Tibial artery (tissue), 4 donors: ENCODE measurements at regions not wholly inside any gene's neighbourhood (a gene's known extent, or its start where the extent isn't known, plus 50 kb on each side); places are given as distances from the start of the nearest gene placed in this dataset.

Experiments
- DNase-seq, 2 donors: peaks; one replicate each; pipeline ENCODE4 v3.0.0-alpha.2; 2019
- H3K27ac ChIP-seq, 2 donors: fragments of 200-600 bp; sonication (generic) in 1 of 2; 1 replicate in 1 of 2; 2 replicates in 1 of 2; pipeline ENCODE4 v1.5.1; 2018 to 2019; ENCODE audit warnings: mild to moderate bottlenecking in 1 of 2
- H3K27me3 ChIP-seq, 2 donors: fragments of 200-600 bp; sonication (generic) in 1 of 2; one replicate each; pipeline versions ENCODE4 v1.5.1 to v1.6.0; 2016 to 2019
- H3K36me3 ChIP-seq, 3 donors: fragments of 200-600 bp; sonication (generic) in 2 of 3; one replicate each; pipeline ENCODE4 v1.5.1; 2016 to 2019; ENCODE audit warnings: mild to moderate bottlenecking in 2 of 3
- H3K4me1 ChIP-seq, 4 donors: fragments of 200-600 bp; sonication (generic) in 2 of 4; 1 replicate in 3 of 4; 2 replicates in 1 of 4; pipeline ENCODE4 v1.5.1; 2016 to 2019
- H3K4me3 ChIP-seq, 2 donors: fragments of 200-600 bp; sonication (generic) in 1 of 2; 1 replicate in 1 of 2; 2 replicates in 1 of 2; pipeline ENCODE4 v1.5.1; 2018 to 2019; ENCODE audit warnings: mild to moderate bottlenecking in 2 of 2
- H3K9me3 ChIP-seq, 3 donors: fragments of 200-600 bp; sonication (generic) in 1 of 3; one replicate each; pipeline ENCODE4 v1.5.1; 2016 to 2019
- CTCF ChIP-seq, 2 experiments: fragments of 200-600 bp in 1 of 2; fragments of 450-650 bp in 1 of 2; IDR thresholded peaks; one replicate each; pipeline ENCODE4 v1.5.1; 2017 to 2019; ENCODE audit warnings: antibody characterized with exemption in 2 of 2, mild to moderate bottlenecking in 1 of 2, moderate library complexity in 1 of 2
- intact Hi-C: fragments of 100-400 bp; cut with DNase I; formaldehyde crosslinking; loops from one replicate; pipeline ENCODE4 v1.15.0; 2023; ENCODE audit warnings: low total_unique reads

GRCh38 chr1:213560226-213560625 lies 427.5 kb upstream of the PROX1 start:
- TF ChIP-seq CTCF (IDR thresholded peaks at IDR 0.05) = no peak
- H3K4me3 ChIP-seq = no peak overlapping the region
- H3K27ac ChIP-seq = no peak overlapping the region
- no peaks in the 10 kb centered on the region for H3K27me3 ChIP-seq
- intact Hi-C loops = no loop called here
- peaks cover 5 to 13% (median 10%) of the 10 kb centered on the region in 3 donors for H3K9me3 ChIP-seq
- H3K4me1 ChIP-seq = no peaks in the 10 kb centered on the region
- no peaks in the 10 kb centered on the region for H3K36me3 ChIP-seq
- no peak for DNase-seq

GRCh38 chr1:213561870-213562269 lies 425.9 kb upstream of the PROX1 start:
- intact Hi-C loops = no loop called here
- H3K27me3 ChIP-seq = no peaks in the 10 kb centered on the region
- H3K4me1 ChIP-seq = no peaks in the 10 kb centered on the region
- TF ChIP-seq CTCF (IDR thresholded peaks at IDR 0.05) = no peak
- H3K9me3 ChIP-seq = peaks cover 5 to 13% (median 10%) of the 10 kb centered on the region in 3 donors
- H3K27ac ChIP-seq = no peak overlapping the region
- H3K36me3 ChIP-seq = no peaks in the 10 kb centered on the region
- no peak for DNase-seq
- H3K4me3 ChIP-seq = no peak overlapping the region

GRCh38 chr1:213564215-213564659 lies 423.5 kb upstream of the PROX1 start:
- no peak for TF ChIP-seq CTCF (IDR thresholded peaks at IDR 0.05)
- Histone ChIP-seq H3K27ac (no peak overlapping the region), H3K4me1 (no peaks in the 10 kb centered on the region), H3K27me3 (no peaks in the 10 kb centered on the region), H3K4me3 (no peak overlapping the region), H3K9me3 (peaks cover 5 to 13% (median 10%) of the 10 kb centered on the region in 3 donors), H3K36me3 (no peaks in the 10 kb centered on the region)
- DNase-seq = no peak
- intact Hi-C loops = no loop called here

GRCh38 chr1:213568929-213569815 lies 418.6 kb upstream of the PROX1 start:
- intact Hi-C loops = no loop called here
- Histone ChIP-seq H3K9me3 (peaks cover 0 to 5% (median 5%) of the 10 kb centered on the region in 3 donors), H3K27me3 (no peaks in the 10 kb centered on the region), H3K4me3 (no peak overlapping the region), H3K36me3 (no peaks in the 10 kb centered on the region), H3K4me1 (no peaks in the 10 kb centered on the region), H3K27ac (no peak overlapping the region)
- no peak for DNase-seq
- TF ChIP-seq CTCF (IDR thresholded peaks at IDR 0.05) = no peak

- Histone ChIP-seq H3K9me3 (no peaks in the 10 kb centered on the region), H3K27ac (no peak overlapping the region), H3K4me3 (no peak overlapping the region), H3K4me1 (no peaks in the 10 kb centered on the region), H3K27me3 (no peaks in the 10 kb centered on the region), H3K36me3 (no peaks in the 10 kb centered on the region)
- intact Hi-C loops = no loop called here
- DNase-seq = no peak
- TF ChIP-seq CTCF (IDR thresholded peaks at IDR 0.05) = no peak
Measured at GRCh38 chr1:213569816-213570150, 418.0 kb upstream of the PROX1 start.
